Progenitor cell of endocrine pancreas (in vitro differentiated cells): ENCODE measurements at regions not wholly inside any gene's neighbourhood (a gene's known extent, or its start where the extent isn't known, plus 50 kb on each side); places are given as distances from the start of the nearest gene placed in this dataset.

Experiments used
- DNase-seq: peaks from one replicate; pipeline ENCODE4 v3.0.0; 2021; ENCODE audit warnings: low spot score; ENCODE audit not compliant: unreplicated experiment
- H3K27ac Mint-ChIP-seq: 2 replicates; pipeline ENCODE4 v1.8.0; 2021; ENCODE audit warnings: mild to moderate bottlenecking, moderate library complexity, mixed read lengths
- H3K27me3 Mint-ChIP-seq: 2 replicates; pipeline ENCODE4 v1.8.0; 2021; ENCODE audit warnings: mixed read lengths
- H3K36me3 Mint-ChIP-seq: 2 replicates; pipeline ENCODE4 v1.8.0; 2022; ENCODE audit warnings: mixed read lengths; ENCODE audit not compliant: insufficient read depth
- H3K4me1 Mint-ChIP-seq: 2 replicates; pipeline ENCODE4 v1.8.0; 2021; ENCODE audit warnings: low read depth, mixed read lengths
- H3K4me3 Mint-ChIP-seq: 2 replicates; pipeline ENCODE4 v1.8.0; 2021; ENCODE audit warnings: low read depth, mild to moderate bottlenecking, moderate library complexity, mixed read lengths
- H3K9me3 Mint-ChIP-seq: 2 replicates; pipeline ENCODE4 v1.8.0; 2021; ENCODE audit warnings: low read depth, mixed read lengths
- CTCF ChIP-seq: fragments of 200-600 bp; sonication (generic); IDR thresholded peaks from one replicate; pipeline ENCODE4 v1.5.0; 2021; ENCODE audit warnings: antibody characterized with exemption, mild to moderate bottlenecking; ENCODE audit not compliant: unreplicated experiment

- no peak for DNase-seq
- Mint-ChIP-seq H3K9me3 (peaks cover 7% of the 10 kb centered on the region), H3K27me3 (no peaks in the 10 kb centered on the region), H3K27ac (peak overlapping the region; percentile 86), H3K36me3 (peaks cover 3% of the 10 kb centered on the region), H3K4me1 (peaks cover 11% of the 10 kb centered on the region), H3K4me3 (no peak overlapping the region)
- no peak for TF ChIP-seq CTCF
These were observed 85.6 kb downstream of the SETD4 start for GRCh38 chr21:35974775-35975174.

GRCh38 chr21:35971824-35972223 is 88.5 kb downstream of the SETD4 start:
- Mint-ChIP-seq H3K4me3 (no peak overlapping the region), H3K9me3 (no peaks in the 10 kb centered on the region), H3K4me1 (peaks cover 11% of the 10 kb centered on the region), H3K36me3 (no peaks in the 10 kb centered on the region), H3K27me3 (no peaks in the 10 kb centered on the region), H3K27ac (no peak overlapping the region)
- DNase-seq = no peak
- TF ChIP-seq CTCF = no peak

GRCh38 chr21:35969281-35969680 is 91.0 kb downstream of the SETD4 start:
- no peak for DNase-seq
- H3K4me3 Mint-ChIP-seq = no peak overlapping the region
- H3K9me3 Mint-ChIP-seq = no peaks in the 10 kb centered on the region
- H3K27me3 Mint-ChIP-seq = no peaks in the 10 kb centered on the region
- peaks cover 4% of the 10 kb centered on the region for H3K4me1 Mint-ChIP-seq
- H3K36me3 Mint-ChIP-seq = no peaks in the 10 kb centered on the region
- TF ChIP-seq CTCF = no peak
- H3K27ac Mint-ChIP-seq = no peak overlapping the region

- no peak for TF ChIP-seq CTCF
- no peak overlapping the region for H3K4me3 Mint-ChIP-seq
- no peak overlapping the region for H3K27ac Mint-ChIP-seq
- no peaks in the 10 kb centered on the region for H3K36me3 Mint-ChIP-seq
- DNase-seq = no peak
- peaks cover 1% of the 10 kb centered on the region for H3K4me1 Mint-ChIP-seq
- peaks cover 2% of the 10 kb centered on the region for H3K9me3 Mint-ChIP-seq
- no peaks in the 10 kb centered on the region for H3K27me3 Mint-ChIP-seq
These were observed 91.8 kb downstream of the SETD4 start for GRCh38 chr21:35968564-35968963.

- H3K9me3 Mint-ChIP-seq = peaks cover 4% of the 10 kb centered on the region
- no peak overlapping the region for H3K4me3 Mint-ChIP-seq
- TF ChIP-seq CTCF = no peak
These were observed 94.6 kb downstream of the SETD4 start for GRCh38 chr21:35965699-35966098.

More at GRCh38 chr21:35965699-35966098, 94.6 kb downstream of the SETD4 start:
- no peak for DNase-seq
- no peak overlapping the region for H3K27ac Mint-ChIP-seq
- H3K4me1 Mint-ChIP-seq = peaks cover 1% of the 10 kb centered on the region
- no peaks in the 10 kb centered on the region for H3K36me3 Mint-ChIP-seq
- no peaks in the 10 kb centered on the region for H3K27me3 Mint-ChIP-seq
